ENCODE measurements at regions not wholly inside any gene's neighbourhood (a gene's known extent, or its start where the extent isn't known, plus 50 kb on each side); places are given as distances from the start of the nearest gene placed in this dataset.

- 11 to 33% methylated on average over 5 of the region's 5 CpGs for WGBS, 2 donors
- intact Hi-C loops (cut with DNase I): no loop called here
Measured at GRCh38 chr12:65602253-65602609, 222.1 kb upstream of the HMGA2 start.

GRCh38 chr12:65602610-65603295 is 221.5 kb upstream of the HMGA2 start:
- DNase-seq: peak; percentile 76
- 5 to 27% methylated on average over 11 of the region's 11 CpGs for WGBS, 2 donors
- Histone ChIP-seq H3K4me1 (peaks cover 0 to 17% (median 10%) of the 10 kb centered on the region in 4 donors), H3K27ac (peak overlapping the region in 1 of 4 donors; percentile 39), H3K36me3 (no peaks in the 10 kb centered on the region), H3K4me3 (peak overlapping the region in 2 of 4 donors; percentile 0 to 1), H3K9me3 (no peaks in the 10 kb centered on the region), H3K27me3 (peaks cover 0 to 43% (median 9%) of the 10 kb centered on the region in 3 donors)
- TF ChIP-seq POLR2A (IDR thresholded peaks at IDR 0.05): no peak
- no peak for TF ChIP-seq EP300 (IDR thresholded peaks at IDR 0.05)
- TF ChIP-seq POLR2AphosphoS5 (IDR thresholded peaks at IDR 0.05): peak in 1 of 4 donors; percentile 23
- peak in 2 of 4 experiments; percentile 46 to 48 for TF ChIP-seq CTCF (IDR thresholded peaks at IDR 0.05)
- intact Hi-C loops (cut with DNase I): no loop called here

More at GRCh38 chr12:65602253-65602609, 222.1 kb upstream of the HMGA2 start:
- Histone ChIP-seq H3K4me3 (no peak overlapping the region), H3K4me1 (peaks cover 0 to 17% (median 10%) of the 10 kb centered on the region in 4 donors), H3K36me3 (no peaks in the 10 kb centered on the region), H3K27ac (no peak overlapping the region), H3K27me3 (peaks cover 0 to 43% (median 9%) of the 10 kb centered on the region in 3 donors), H3K9me3 (no peaks in the 10 kb centered on the region)
- DNase-seq: no peak
- TF ChIP-seq POLR2AphosphoS5 (IDR thresholded peaks at IDR 0.05) (no peak), CTCF (IDR thresholded peaks at IDR 0.05) (no peak)

GRCh38 chr12:65603438-65604351 is 220.6 kb upstream of the HMGA2 start:
- WGBS, 2 donors: 30 to 57% methylated on average over 8 of the region's 8 CpGs
- DNase-seq: peak; percentile 62
- TF ChIP-seq POLR2AphosphoS5 (IDR thresholded peaks at IDR 0.05) (peak in 1 of 4 donors; percentile 14), EP300 (IDR thresholded peaks at IDR 0.05) (no peak), POLR2A (IDR thresholded peaks at IDR 0.05) (no peak), CTCF (IDR thresholded peaks at IDR 0.05) (no peak)
- peak overlapping the region in 2 of 4 donors; percentile 8 to 39 for H3K27ac ChIP-seq
- H3K9me3 ChIP-seq: no peaks in the 10 kb centered on the region
- no peaks in the 10 kb centered on the region for H3K36me3 ChIP-seq
- peak overlapping the region in 2 of 4 donors; percentile 0 to 1 for H3K4me3 ChIP-seq
- H3K4me1 ChIP-seq: peaks cover 0 to 17% (median 10%) of the 10 kb centered on the region in 4 donors
- intact Hi-C loops (cut with DNase I): no loop called here
- H3K27me3 ChIP-seq: peaks cover 0 to 35% (median 9%) of the 10 kb centered on the region in 3 donors

- Histone ChIP-seq H3K27me3 (peaks cover 0 to 22% (median 9%) of the 10 kb centered on the region in 3 donors), H3K4me3 (no peak overlapping the region), H3K4me1 (peaks cover 0 to 17% (median 10%) of the 10 kb centered on the region in 4 donors), H3K36me3 (no peaks in the 10 kb centered on the region), H3K9me3 (no peaks in the 10 kb centered on the region), H3K27ac (no peak overlapping the region)
- intact Hi-C loops (cut with DNase I): no loop called here
- 85 to 92% methylated on average over 2 of the region's 2 CpGs for WGBS, 2 donors
- no peak for DNase-seq
- no peak for TF ChIP-seq POLR2AphosphoS5 (IDR thresholded peaks at IDR 0.05)
- TF ChIP-seq CTCF (IDR thresholded peaks at IDR 0.05): no peak
- TF ChIP-seq EP300 (IDR thresholded peaks at IDR 0.05): no peak
- no peak for TF ChIP-seq POLR2A (IDR thresholded peaks at IDR 0.05)
Measured at GRCh38 chr12:65605019-65605418, 219.3 kb upstream of the HMGA2 start.

Measured in sigmoid colon (tissue), 6 donors.